Esophagus (tissue), 2 donors: ENCODE measurements at regions not wholly inside any gene's neighbourhood (a gene's known extent, or its start where the extent isn't known, plus 50 kb on each side); places are given as distances from the start of the nearest gene placed in this dataset.

Experiments used
- H3K27ac ChIP-seq, 2 donors: one replicate each; pipeline ENCODE4 v1.5.1; 2013; ENCODE audit warnings: low read depth in 2 of 2, mild to moderate bottlenecking in 2 of 2, inconsistent platforms in 1 of 2, low read length in 1 of 2, moderate library complexity in 1 of 2
- H3K27me3 ChIP-seq, 2 donors: one replicate each; pipeline ENCODE4 v1.6.1; 2013; ENCODE audit warnings: low read length in 2 of 2, control low read depth in 1 of 2, mild to moderate bottlenecking in 1 of 2; ENCODE audit not compliant: insufficient read depth in 2 of 2, control insufficient read depth in 1 of 2
- H3K36me3 ChIP-seq, 2 donors: one replicate each; pipeline ENCODE4 v1.6.1; 2013; ENCODE audit warnings: low read length in 1 of 2; ENCODE audit not compliant: control insufficient read depth in 2 of 2, insufficient read depth in 2 of 2
- H3K4me1 ChIP-seq, 2 donors: one replicate each; pipeline ENCODE4 v1.6.1; 2013; ENCODE audit warnings: low read length in 1 of 2; ENCODE audit not compliant: control insufficient read depth in 2 of 2, insufficient read depth in 2 of 2
- H3K4me3 ChIP-seq, 2 donors: one replicate each; pipeline ENCODE4 v1.5.1; 2013; ENCODE audit warnings: low read length in 2 of 2, mild to moderate bottlenecking in 2 of 2, low read depth in 1 of 2, moderate library complexity in 1 of 2
- H3K9me3 ChIP-seq, 2 donors: one replicate each; pipeline ENCODE4 v1.6.1; 2013; ENCODE audit warnings: mild to moderate bottlenecking in 2 of 2, low read depth in 1 of 2, low read length in 1 of 2, moderate library complexity in 1 of 2; ENCODE audit not compliant: control insufficient read depth in 2 of 2, insufficient read depth in 1 of 2
- WGBS, 2 donors: extraction: QIAGEN DNeasy Blood & Tissue Kit; methylation state at CpG; one replicate each; pipeline ENCODE4 v1.1.7; 2013; 5-methylcytosine and 5-hydroxymethylcytosine counted together
- donor health status: healthy with polysubstance abuse.
- donor health status: Bipolar disorder and iron deficiency.

DNA sequence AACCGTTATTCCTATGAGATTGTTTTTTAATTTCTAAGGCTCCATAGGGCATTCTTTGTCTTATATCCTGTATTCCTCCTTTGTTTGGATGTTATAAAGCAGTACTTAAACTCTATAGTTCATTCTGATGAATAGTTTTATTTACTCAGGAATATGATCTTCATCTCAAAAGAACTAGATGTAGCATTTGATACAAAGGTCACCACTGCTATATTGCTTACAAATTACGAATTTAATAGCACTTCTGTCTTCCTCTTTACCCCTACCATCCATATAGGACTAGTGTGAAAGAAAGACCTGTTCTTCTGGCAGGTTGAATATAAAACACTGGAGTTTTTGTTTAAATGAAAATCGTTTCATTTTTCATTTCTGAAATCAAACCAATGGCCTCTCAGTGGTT, 468.1 kb upstream of the CXADR start:
- no peaks in the 10 kb centered on the region for H3K36me3 ChIP-seq
- peaks cover 0 to 3% of the 10 kb centered on the region in 2 donors for H3K4me1 ChIP-seq
- H3K27ac ChIP-seq = no peak overlapping the region
- WGBS, 2 donors = 62 to 69% methylated on average over 3 of the region's 3 CpGs
- no peaks in the 10 kb centered on the region for H3K9me3 ChIP-seq
- H3K27me3 ChIP-seq = no peaks in the 10 kb centered on the region
- H3K4me3 ChIP-seq = no peak overlapping the region

DNA sequence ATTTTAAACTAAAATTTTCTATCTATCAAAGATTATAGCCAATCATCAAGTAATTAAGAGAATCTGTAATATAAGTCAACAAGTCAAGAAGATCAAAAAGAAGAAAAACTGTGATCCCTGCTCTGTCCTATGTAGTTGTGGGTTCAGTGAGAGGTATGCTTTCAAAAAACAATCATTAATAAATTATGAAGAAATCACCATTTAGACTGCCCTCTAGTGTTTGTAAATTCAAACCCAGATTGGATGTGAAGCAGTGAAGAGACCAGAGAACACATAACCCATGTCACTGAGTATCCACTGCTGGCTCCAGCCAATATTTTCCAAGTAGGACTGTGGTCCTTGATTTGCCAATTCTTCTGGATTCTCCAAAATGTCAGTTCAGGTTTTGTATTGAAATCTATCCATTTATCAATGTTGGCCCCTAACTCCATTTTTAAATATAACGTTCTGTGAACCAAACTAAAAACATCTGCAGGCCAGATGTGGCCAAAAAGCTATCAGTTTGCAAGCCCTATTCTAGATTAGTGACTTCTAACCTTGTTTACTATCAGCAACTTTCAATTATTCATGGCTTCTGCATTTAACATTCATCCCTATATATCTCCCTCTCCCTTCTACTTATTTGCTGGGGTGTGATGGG, 467.5 kb upstream of the CXADR start:
- no peak overlapping the region for H3K4me3 ChIP-seq
- WGBS, 2 donors = 17 to 34% methylated on average over 1 of the region's 1 CpG
- no peaks in the 10 kb centered on the region for H3K9me3 ChIP-seq
- H3K36me3 ChIP-seq = no peaks in the 10 kb centered on the region
- no peaks in the 10 kb centered on the region for H3K27me3 ChIP-seq
- H3K4me1 ChIP-seq = peaks cover 0 to 3% of the 10 kb centered on the region in 2 donors
- no peak overlapping the region for H3K27ac ChIP-seq

GRCh38 chr21:17048974-17049373, 463.9 kb upstream of the CXADR start:
- peaks cover 0 to 3% of the 10 kb centered on the region in 2 donors for H3K4me1 ChIP-seq
- 50 to 76% methylated on average over 3 of the region's 3 CpGs for WGBS, 2 donors
- H3K9me3 ChIP-seq = no peaks in the 10 kb centered on the region
- H3K36me3 ChIP-seq = no peaks in the 10 kb centered on the region
- H3K4me3 ChIP-seq = no peak overlapping the region
- H3K27ac ChIP-seq = no peak overlapping the region
- H3K27me3 ChIP-seq = no peaks in the 10 kb centered on the region

GRCh38 chr21:17050156-17050555, 462.7 kb upstream of the CXADR start:
- no peaks in the 10 kb centered on the region for H3K9me3 ChIP-seq
- H3K27ac ChIP-seq = no peak overlapping the region
- no peaks in the 10 kb centered on the region for H3K27me3 ChIP-seq
- peaks cover 0 to 3% of the 10 kb centered on the region in 2 donors for H3K4me1 ChIP-seq
- H3K4me3 ChIP-seq = no peak overlapping the region
- WGBS, 2 donors = 70 to 77% methylated on average over 1 of the region's 1 CpG
- no peaks in the 10 kb centered on the region for H3K36me3 ChIP-seq

DNA sequence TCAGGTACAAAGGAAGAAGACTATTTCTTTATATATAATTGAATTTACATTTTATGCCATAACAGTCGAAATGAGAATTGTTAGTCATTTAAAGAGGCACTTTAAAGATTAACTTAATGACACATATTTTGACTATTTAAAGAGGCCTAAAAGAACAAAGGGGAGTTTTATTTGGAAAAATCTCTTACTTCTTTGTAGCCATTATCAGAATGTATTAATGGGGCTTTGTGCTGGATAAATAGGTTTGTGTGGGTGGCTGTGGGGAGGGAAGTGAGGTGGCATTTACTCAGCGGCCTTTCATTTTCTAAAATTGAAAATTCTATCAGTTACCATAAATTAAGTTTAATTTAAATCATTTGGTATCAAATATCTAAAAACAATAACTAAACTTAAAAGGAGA, 462.2 kb upstream of the CXADR start:
- WGBS, 2 donors = 51 to 52% methylated on average over 2 of the region's 2 CpGs
- no peaks in the 10 kb centered on the region for H3K27me3 ChIP-seq
- H3K9me3 ChIP-seq = no peaks in the 10 kb centered on the region
- no peaks in the 10 kb centered on the region for H3K36me3 ChIP-seq
- no peak overlapping the region for H3K4me3 ChIP-seq
- peaks cover 0 to 3% of the 10 kb centered on the region in 2 donors for H3K4me1 ChIP-seq
- no peak overlapping the region for H3K27ac ChIP-seq

GRCh38 chr21:17051054-17051453, 461.8 kb upstream of the CXADR start:
- Histone ChIP-seq H3K27me3 (no peaks in the 10 kb centered on the region), H3K4me3 (no peak overlapping the region), H3K9me3 (no peaks in the 10 kb centered on the region), H3K36me3 (no peaks in the 10 kb centered on the region), H3K4me1 (peaks cover 0 to 3% of the 10 kb centered on the region in 2 donors), H3K27ac (no peak overlapping the region)
- WGBS, 2 donors = 27 to 41% methylated on average over 3 of the region's 3 CpGs

- WGBS, 2 donors = 55 to 65% methylated on average over 7 of the region's 7 CpGs
- Histone ChIP-seq H3K27me3 (no peaks in the 10 kb centered on the region), H3K4me3 (no peak overlapping the region), H3K4me1 (peaks cover 0 to 3% of the 10 kb centered on the region in 2 donors), H3K36me3 (no peaks in the 10 kb centered on the region), H3K27ac (no peak overlapping the region), H3K9me3 (no peaks in the 10 kb centered on the region)
Observed at GRCh38 chr21:17053321-17053720, 459.5 kb upstream of the CXADR start.

GRCh38 chr21:17059936-17060335, 452.9 kb upstream of the CXADR start:
- H3K27me3 ChIP-seq = no peaks in the 10 kb centered on the region
- H3K9me3 ChIP-seq = no peaks in the 10 kb centered on the region
- no peak overlapping the region for H3K27ac ChIP-seq

GRCh38 chr21:17066006-17066405, 446.8 kb upstream of the CXADR start:
- H3K4me3 ChIP-seq = no peak overlapping the region
- H3K9me3 ChIP-seq = no peaks in the 10 kb centered on the region
- H3K4me1 ChIP-seq = no peaks in the 10 kb centered on the region
- no peaks in the 10 kb centered on the region for H3K27me3 ChIP-seq
- H3K36me3 ChIP-seq = no peaks in the 10 kb centered on the region
- H3K27ac ChIP-seq = no peak overlapping the region

More at GRCh38 chr21:17059936-17060335, 452.9 kb upstream of the CXADR start:
- no peaks in the 10 kb centered on the region for H3K36me3 ChIP-seq
- H3K4me3 ChIP-seq = no peak overlapping the region
- no peaks in the 10 kb centered on the region for H3K4me1 ChIP-seq
- 53 to 62% methylated on average over 1 of the region's 1 CpG for WGBS, 2 donors

DNA sequence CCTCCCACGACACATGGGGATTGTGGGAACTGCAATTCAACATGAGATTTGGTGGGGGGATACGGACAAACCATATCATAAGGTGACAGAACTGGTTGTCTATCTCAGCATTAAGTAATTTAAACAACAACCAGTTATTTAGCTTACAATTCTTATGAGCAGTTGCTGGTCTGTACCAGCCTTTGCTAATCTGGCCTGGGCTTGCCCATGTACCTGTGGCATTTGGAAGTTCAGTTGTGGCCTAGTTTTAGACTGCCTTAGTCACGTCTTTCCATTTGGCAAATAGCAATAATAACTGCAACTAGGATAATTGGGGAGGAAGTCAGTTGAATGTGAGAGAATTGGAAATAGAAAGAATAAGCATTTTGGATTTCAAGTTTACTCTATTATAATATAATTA, 441.8 kb upstream of the CXADR start:
- Histone ChIP-seq H3K4me1 (no peaks in the 10 kb centered on the region), H3K9me3 (no peaks in the 10 kb centered on the region), H3K36me3 (no peaks in the 10 kb centered on the region), H3K27ac (no peak overlapping the region), H3K27me3 (no peaks in the 10 kb centered on the region), H3K4me3 (no peak overlapping the region)
- 50 to 56% methylated on average over 3 of the region's 3 CpGs for WGBS, 2 donors
